ENCODE measurements at regions not wholly inside any gene's neighbourhood (a gene's known extent, or its start where the extent isn't known, plus 50 kb on each side); places are given as distances from the start of the nearest gene placed in this dataset.
"Not testable (repeated sequence)": the region's sequence is repeated elsewhere in the genome, so short reads cannot be mapped to it uniquely, and the experiment has no call there.

DNA sequence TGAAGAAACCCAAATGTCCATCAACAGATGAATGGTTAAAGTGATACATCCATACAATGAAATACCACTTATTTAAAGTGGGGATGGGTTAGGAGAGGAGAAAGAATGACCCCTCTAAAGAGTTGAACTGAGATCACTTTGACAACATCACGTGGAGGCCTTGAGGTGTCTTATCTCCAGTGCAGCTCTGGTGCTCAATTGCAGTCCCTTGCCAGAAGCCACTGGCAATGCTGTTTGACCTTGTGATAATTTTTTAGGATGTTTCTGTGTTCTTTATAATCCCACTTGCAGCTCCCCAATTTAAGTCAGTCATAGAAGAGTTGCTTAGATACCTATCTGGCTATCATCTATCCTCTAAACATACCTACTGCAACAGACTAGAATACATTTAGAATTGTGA is 167.6 kb downstream of the ZNF648 start:
- Histone ChIP-seq H3K36me3 (no peaks in the 10 kb centered on the region), H3K27me3 (replicated peaks in 1 of 7) (peaks cover 0 to 7% (median 0%) of the 10 kb centered on the region in 7 donors), H3K4me3 (no peak overlapping the region), H3K27ac (no peak overlapping the region), H3K4me1 (no peaks in the 10 kb centered on the region), H3K9me3 (peaks cover 0 to 24% (median 0%) of the 10 kb centered on the region in 8 donors)
- TF ChIP-seq, protein P1, sequence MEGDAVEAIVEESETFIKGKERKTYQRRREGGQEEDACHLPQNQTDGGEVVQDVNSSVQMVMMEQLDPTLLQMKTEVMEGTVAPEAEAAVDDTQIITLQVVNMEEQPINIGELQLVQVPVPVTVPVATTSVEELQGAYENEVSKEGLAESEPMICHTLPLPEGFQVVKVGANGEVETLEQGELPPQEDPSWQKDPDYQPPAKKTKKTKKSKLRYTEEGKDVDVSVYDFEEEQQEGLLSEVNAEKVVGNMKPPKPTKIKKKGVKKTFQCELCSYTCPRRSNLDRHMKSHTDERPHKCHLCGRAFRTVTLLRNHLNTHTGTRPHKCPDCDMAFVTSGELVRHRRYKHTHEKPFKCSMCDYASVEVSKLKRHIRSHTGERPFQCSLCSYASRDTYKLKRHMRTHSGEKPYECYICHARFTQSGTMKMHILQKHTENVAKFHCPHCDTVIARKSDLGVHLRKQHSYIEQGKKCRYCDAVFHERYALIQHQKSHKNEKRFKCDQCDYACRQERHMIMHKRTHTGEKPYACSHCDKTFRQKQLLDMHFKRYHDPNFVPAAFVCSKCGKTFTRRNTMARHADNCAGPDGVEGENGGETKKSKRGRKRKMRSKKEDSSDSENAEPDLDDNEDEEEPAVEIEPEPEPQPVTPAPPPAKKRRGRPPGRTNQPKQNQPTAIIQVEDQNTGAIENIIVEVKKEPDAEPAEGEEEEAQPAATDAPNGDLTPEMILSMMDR (IDR thresholded peaks at IDR 0.05 in 8 of 11, conservative IDR thresholded peaks at IDR 0.05 in 3 of 11): no peak
- TF ChIP-seq POLR2A (IDR thresholded peaks at IDR 0.05) (no peak), POLR2AphosphoS5 (IDR thresholded peaks at IDR 0.05) (no peak)
- DNase-seq: no peak
- 38 to 59% (median 39%) methylated on average over 1 of the region's 1 CpG for WGBS, 5 donors
- intact Hi-C loops (cut with DNase I; ENCODE audit: low total_unique reads): no loop called here

DNA sequence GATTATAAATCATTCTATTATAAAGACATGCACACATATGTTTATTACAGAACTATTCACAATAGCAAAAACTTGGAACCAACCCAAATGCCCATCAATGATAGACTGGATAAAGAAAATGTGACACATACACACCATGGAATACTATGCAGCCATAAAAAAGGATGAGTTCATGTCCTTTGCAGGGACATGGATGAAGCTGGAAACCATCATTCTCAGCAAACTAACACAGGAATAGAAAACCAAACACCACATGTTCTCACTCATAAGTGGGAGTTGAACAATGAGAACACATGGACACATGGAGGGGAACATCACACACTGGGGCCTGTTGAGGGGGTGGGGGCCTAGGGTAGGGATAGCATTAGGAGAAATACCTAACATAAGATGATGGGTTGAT is 168.4 kb downstream of the ZNF648 start:
- intact Hi-C loops (cut with DNase I; ENCODE audit: low total_unique reads); H3K4me1 ChIP-seq: not testable (repeated sequence)

DNA sequence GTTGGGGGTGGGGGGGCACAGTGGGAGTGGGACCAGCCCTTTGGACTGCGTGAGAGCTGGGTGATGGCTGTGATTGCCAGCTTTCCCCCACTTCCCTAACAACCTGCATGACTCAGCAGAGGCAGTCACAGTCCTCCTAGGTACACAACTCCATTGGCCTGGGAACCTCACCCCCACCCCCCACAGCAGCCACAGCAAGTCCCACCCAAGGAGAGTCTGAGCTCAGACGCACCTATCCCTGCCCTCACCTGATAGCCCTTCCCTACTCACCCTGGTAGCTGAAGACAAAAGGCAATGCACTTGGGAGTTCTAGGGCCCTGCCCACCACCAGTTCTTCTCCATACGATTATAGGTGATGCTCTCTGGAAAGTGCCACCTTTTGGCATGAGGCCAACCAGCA is 188.9 kb downstream of the ZNF648 start:
- TF ChIP-seq POLR2AphosphoS5 (IDR thresholded peaks at IDR 0.05) (no peak), POLR2A (IDR thresholded peaks at IDR 0.05) (no peak)
- TF ChIP-seq, protein P1 (IDR thresholded peaks at IDR 0.05 in 8 of 11, conservative IDR thresholded peaks at IDR 0.05 in 3 of 11): no peak
- Histone ChIP-seq H3K27me3 (replicated peaks in 1 of 7) (no peaks in the 10 kb centered on the region), H3K9me3 (peaks cover 0 to 54% (median 32%) of the 10 kb centered on the region in 8 donors), H3K4me3 (no peak overlapping the region), H3K36me3 (no peaks in the 10 kb centered on the region), H3K27ac (no peak overlapping the region), H3K4me1 (no peaks in the 10 kb centered on the region)
- WGBS, 5 donors: 84 to 97% (median 90%) methylated on average over 2 to 3 of the region's 3 CpGs
- DNase-seq: no peak
- intact Hi-C loops (cut with DNase I; ENCODE audit: low total_unique reads): no loop called here

More for the DNA sequence above, 168.4 kb downstream of the ZNF648 start:
- not testable (repeated sequence) for H3K27me3 ChIP-seq (replicated peaks in 1 of 7); H3K27ac ChIP-seq; H3K4me3 ChIP-seq; H3K36me3 ChIP-seq; DNase-seq
- H3K9me3 ChIP-seq: peaks cover 0 to 32% (median 0%) of the 10 kb centered on the region in 8 donors

DNA sequence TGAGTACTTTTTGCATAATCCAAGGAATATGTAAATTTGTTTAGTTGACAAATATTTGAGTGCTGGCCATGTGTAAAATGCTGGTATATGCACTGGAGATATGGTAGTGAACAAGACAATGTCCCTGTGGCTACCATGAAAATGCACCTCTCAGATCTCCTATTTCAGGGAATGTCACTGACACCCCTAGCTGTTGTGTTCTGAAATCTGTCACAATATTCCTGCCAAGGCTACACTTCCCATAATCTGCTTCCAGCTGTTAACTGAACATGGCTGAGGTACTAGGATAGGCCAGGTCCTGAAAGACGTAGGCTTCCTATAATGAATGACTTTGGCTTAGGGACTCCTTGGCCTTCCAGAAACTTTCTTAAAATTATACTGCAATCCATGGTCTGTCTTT is 197.8 kb downstream of the ZNF648 start:
- no peak overlapping the region for H3K4me3 ChIP-seq
- no peaks in the 10 kb centered on the region for H3K36me3 ChIP-seq
- WGBS, 5 donors: 71 to 83% (median 81%) methylated on average over 1 of the region's 1 CpG
- no peak for DNase-seq
- no peaks in the 10 kb centered on the region for H3K27me3 ChIP-seq (replicated peaks in 1 of 7)
- H3K4me1 ChIP-seq: no peaks in the 10 kb centered on the region
- H3K27ac ChIP-seq: no peak overlapping the region
- peaks cover 0 to 27% (median 15%) of the 10 kb centered on the region in 8 donors for H3K9me3 ChIP-seq
- TF ChIP-seq, protein P1 (IDR thresholded peaks at IDR 0.05 in 8 of 11, conservative IDR thresholded peaks at IDR 0.05 in 3 of 11): no peak
- TF ChIP-seq POLR2AphosphoS5 (IDR thresholded peaks at IDR 0.05): no peak
- no peak for TF ChIP-seq POLR2A (IDR thresholded peaks at IDR 0.05)
- intact Hi-C loops (cut with DNase I; ENCODE audit: low total_unique reads): no loop called here

DNA sequence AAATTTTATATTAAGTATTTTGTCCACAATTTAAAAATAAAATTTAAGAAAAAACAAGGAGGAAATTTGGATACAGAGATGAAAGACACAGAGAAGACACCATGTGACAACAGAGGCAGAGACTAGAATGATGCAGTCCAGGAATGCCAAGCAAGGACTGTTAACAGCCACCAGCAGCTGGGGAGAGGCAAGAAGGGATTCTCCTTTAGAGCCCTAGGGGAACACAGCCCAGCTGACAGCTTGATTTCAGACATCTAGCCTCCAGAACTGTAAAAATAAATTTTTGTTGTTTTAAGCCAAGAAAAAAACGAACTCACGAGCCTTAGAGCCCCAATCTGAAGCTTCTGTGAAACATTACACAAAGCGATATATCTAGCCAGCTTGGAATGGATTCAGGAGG is 198.5 kb downstream of the ZNF648 start:
- H3K9me3 ChIP-seq: peaks cover 0 to 27% (median 15%) of the 10 kb centered on the region in 8 donors
- no peaks in the 10 kb centered on the region for H3K27me3 ChIP-seq (replicated peaks in 1 of 7)
- H3K27ac ChIP-seq: no peak overlapping the region
- intact Hi-C loops (cut with DNase I; ENCODE audit: low total_unique reads): no loop called here
- 75 to 88% (median 85%) methylated on average over 3 of the region's 3 CpGs for WGBS, 5 donors
- TF ChIP-seq POLR2AphosphoS5 (IDR thresholded peaks at IDR 0.05): no peak
- DNase-seq: no peak
- H3K4me1 ChIP-seq: no peaks in the 10 kb centered on the region
- H3K4me3 ChIP-seq: no peak overlapping the region
- H3K36me3 ChIP-seq: no peaks in the 10 kb centered on the region
